AG08396 (cell line): ENCODE measurements at regions not wholly inside any gene's neighbourhood (a gene's known extent, or its start where the extent isn't known, plus 50 kb on each side); places are given as distances from the start of the nearest gene placed in this dataset.
"Not testable (repeated sequence)": the region's sequence is repeated elsewhere in the genome, so short reads cannot be mapped to it uniquely, and the experiment has no call there.

Experiments
- DNase-seq: peaks from one replicate; pipeline ENCODE4 v3.0.0; 2012; ENCODE audit warnings: low spot score, mixed read lengths

GRCh38 chr5:63555874-63556273 is 406.4 kb downstream of the HTR1A start:
- no peak for DNase-seq

- DNase-seq: no peak
These were observed 408.1 kb downstream of the HTR1A start for GRCh38 chr5:63554191-63554590.

GRCh38 chr5:63553073-63553472 is 409.2 kb downstream of the HTR1A start:
- no peak for DNase-seq

GRCh38 chr5:63535840-63536602 is 426.2 kb downstream of the HTR1A start:
- no peak for DNase-seq

- no peak for DNase-seq
These were observed 438.0 kb downstream of the HTR1A start for GRCh38 chr5:63524281-63524680.

GRCh38 chr5:63516006-63516405 is 446.2 kb downstream of the HTR1A start:
- no peak for DNase-seq

GRCh38 chr5:63500242-63500641 is 462.0 kb downstream of the HTR1A start:
- no peak for DNase-seq

GRCh38 chr5:63495225-63495624 is 467.0 kb downstream of the HTR1A start:
- no peak for DNase-seq

- no peak for DNase-seq
These were observed 478.9 kb downstream of the HTR1A start for GRCh38 chr5:63483338-63483737.

GRCh38 chr5:63473335-63473967 is 488.8 kb downstream of the HTR1A start:
- DNase-seq: no peak

GRCh38 chr5:63456279-63456678 is 506.0 kb downstream of the HTR1A start:
- DNase-seq: no peak

- DNase-seq: no peak
These were observed 511.1 kb downstream of the HTR1A start for GRCh38 chr5:63451188-63451587.

- no peak for DNase-seq
These were observed 522.7 kb downstream of the HTR1A start for GRCh38 chr5:63439537-63439936.

GRCh38 chr5:63409737-63410136 is 552.5 kb downstream of the HTR1A start:
- DNase-seq: no peak

- no peak for DNase-seq
These were observed 553.3 kb downstream of the HTR1A start for GRCh38 chr5:63408984-63409383.

GRCh38 chr5:63401436-63402046 is 560.7 kb downstream of the HTR1A start:
- DNase-seq: peak; percentile 8

- no peak for DNase-seq
These were observed 562.2 kb downstream of the HTR1A start for GRCh38 chr5:63400079-63400478.

GRCh38 chr5:63398346-63398745 is 563.9 kb downstream of the HTR1A start:
- DNase-seq: no peak

- not testable (repeated sequence) for DNase-seq
These were observed 574.1 kb downstream of the HTR1A start for GRCh38 chr5:63388188-63388587.

GRCh38 chr5:63375851-63376250 is 586.4 kb downstream of the HTR1A start:
- DNase-seq: no peak

- DNase-seq: no peak
These were observed 588.2 kb downstream of the HTR1A start for GRCh38 chr5:63374085-63374484.

- no peak for DNase-seq
These were observed 611.1 kb downstream of the HTR1A start for GRCh38 chr5:63351164-63351563.

- DNase-seq: no peak
These were observed 615.8 kb downstream of the HTR1A start for GRCh38 chr5:63346451-63346850.
